SK-N-SH treated with all-trans-retinoic acid at 6 μM for 48 hours (cell line): ENCODE measurements at regions not wholly inside any gene's neighbourhood (a gene's known extent, or its start where the extent isn't known, plus 50 kb on each side); places are given as distances from the start of the nearest gene placed in this dataset.

Source experiments
- ATAC-seq: fragments of 200-7000 bp; cut with Tn5 transposase; 3 replicates; pipeline ENCODE4 v1.9.1; 2020; ENCODE audit warnings: mild to moderate bottlenecking, moderate library complexity
- TCF4 ChIP-seq: fragments of 250-450 bp; sonication (Bioruptor Pico); IDR thresholded peaks from 2 replicates; pipeline ENCODE4 v1.8.0; 2021; ENCODE audit warnings: mild to moderate bottlenecking, moderate library complexity, borderline replicate concordance
- ZFP3 ChIP-seq: fragments of 250-450 bp; sonication (Bioruptor Pico); IDR thresholded peaks from 2 replicates; pipeline ENCODE4 v1.5.0; 2020; ENCODE audit warnings: mild to moderate bottlenecking, moderate library complexity
- ZNF565 ChIP-seq: fragments of 450-650 bp; formaldehyde crosslinking; conservative IDR thresholded peaks from 2 replicates; pipeline ENCODE4 v1.5.0; 2020; ENCODE audit warnings: low read depth, mild to moderate bottlenecking, moderate library complexity
- ZNF70 ChIP-seq: fragments of 450-650 bp; formaldehyde crosslinking; IDR thresholded peaks from 2 replicates; pipeline ENCODE4 v1.5.0; 2020; ENCODE audit warnings: mild to moderate bottlenecking, moderate library complexity
- TF ChIP-seq, protein P1 (sequence below): fragments of 250-450 bp; sonication (Bioruptor Pico); IDR thresholded peaks from 2 replicates; pipeline ENCODE4 v1.5.1; 2020; ENCODE audit warnings: low read depth, mild to moderate bottlenecking, moderate library complexity

DNA sequence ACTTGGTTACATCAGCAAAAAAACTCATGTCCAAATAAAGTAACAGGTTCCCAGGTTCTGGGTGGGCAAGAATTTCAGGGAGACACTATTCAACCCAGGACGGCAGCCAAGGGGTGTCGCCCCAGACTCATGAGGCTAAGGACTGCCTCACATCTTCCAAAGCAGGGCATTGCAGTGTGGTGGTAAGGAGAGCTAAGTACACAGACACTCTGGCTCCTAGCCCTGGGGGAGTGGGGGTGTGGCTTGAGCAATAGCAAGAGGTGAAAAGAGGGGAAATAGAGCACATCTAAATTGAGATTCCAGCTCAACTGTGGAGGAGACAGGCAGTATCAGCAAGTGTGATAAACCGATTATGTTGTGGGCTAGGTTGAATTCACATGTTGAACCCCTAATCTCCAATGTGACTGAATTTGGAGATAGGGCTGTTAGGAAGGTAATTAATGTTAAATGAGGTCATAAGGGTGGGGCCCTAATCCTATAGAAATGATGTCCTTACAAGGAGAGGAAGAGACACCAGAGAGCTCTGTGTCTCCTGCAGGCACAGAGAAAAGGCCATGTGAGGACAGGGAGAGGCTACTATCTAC lies 49.9 kb upstream of the MARCHF11 start:
- no peak for ATAC-seq
- TF ChIP-seq TCF4, result no peak
- TF ChIP-seq ZNF70, result no peak
- TF ChIP-seq, protein P1, sequence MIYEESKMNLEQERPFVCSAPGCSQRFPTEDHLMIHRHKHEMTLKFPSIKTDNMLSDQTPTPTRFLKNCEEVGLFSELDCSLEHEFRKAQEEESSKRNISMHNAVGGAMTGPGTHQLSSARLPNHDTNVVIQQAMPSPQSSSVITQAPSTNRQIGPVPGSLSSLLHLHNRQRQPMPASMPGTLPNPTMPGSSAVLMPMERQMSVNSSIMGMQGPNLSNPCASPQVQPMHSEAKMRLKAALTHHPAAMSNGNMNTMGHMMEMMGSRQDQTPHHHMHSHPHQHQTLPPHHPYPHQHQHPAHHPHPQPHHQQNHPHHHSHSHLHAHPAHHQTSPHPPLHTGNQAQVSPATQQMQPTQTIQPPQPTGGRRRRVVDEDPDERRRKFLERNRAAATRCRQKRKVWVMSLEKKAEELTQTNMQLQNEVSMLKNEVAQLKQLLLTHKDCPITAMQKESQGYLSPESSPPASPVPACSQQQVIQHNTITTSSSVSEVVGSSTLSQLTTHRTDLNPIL (CRISPR knock-in tag), result no peak
- TF ChIP-seq ZNF565 (CRISPR knock-in tag), result no peak
- TF ChIP-seq ZFP3, result no peak
